ENCODE measurements at regions not wholly inside any gene's neighbourhood (a gene's known extent, or its start where the extent isn't known, plus 50 kb on each side); places are given as distances from the start of the nearest gene placed in this dataset.

DNA sequence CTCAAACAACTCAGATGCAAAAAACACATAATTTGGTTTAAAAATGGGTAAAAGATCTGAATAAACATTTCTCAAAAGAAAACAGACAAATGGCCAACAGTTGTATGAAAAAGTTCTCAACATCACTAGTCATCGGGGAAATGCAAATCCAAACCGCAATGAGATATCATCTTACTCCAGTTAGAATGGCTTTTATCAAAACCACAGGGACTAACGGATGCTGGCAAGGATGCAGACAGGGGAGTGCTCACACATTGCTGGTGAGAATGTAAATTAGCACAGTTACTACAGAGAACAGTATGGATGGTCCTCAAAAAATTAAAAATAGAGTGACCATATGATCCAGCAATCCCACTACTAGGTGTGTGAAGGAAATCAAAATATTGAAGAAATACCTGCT is 589.1 kb upstream of the ADAMTS16 start:
- FAIRE-seq (no peak), ATAC-seq (no peak), DNase-seq (ENCODE audit: low read depth in 1 of 2, low spot score in 1 of 2) (no peak)
- Histone ChIP-seq H3K27ac (no peak overlapping the region), H3K4me3 (no peak overlapping the region), H3K4me1 (no peaks in the 10 kb centered on the region), H3K4me2 (no peak overlapping the region), H3K9me3 (no peaks in the 10 kb centered on the region)
- TF ChIP-seq, protein P1, sequence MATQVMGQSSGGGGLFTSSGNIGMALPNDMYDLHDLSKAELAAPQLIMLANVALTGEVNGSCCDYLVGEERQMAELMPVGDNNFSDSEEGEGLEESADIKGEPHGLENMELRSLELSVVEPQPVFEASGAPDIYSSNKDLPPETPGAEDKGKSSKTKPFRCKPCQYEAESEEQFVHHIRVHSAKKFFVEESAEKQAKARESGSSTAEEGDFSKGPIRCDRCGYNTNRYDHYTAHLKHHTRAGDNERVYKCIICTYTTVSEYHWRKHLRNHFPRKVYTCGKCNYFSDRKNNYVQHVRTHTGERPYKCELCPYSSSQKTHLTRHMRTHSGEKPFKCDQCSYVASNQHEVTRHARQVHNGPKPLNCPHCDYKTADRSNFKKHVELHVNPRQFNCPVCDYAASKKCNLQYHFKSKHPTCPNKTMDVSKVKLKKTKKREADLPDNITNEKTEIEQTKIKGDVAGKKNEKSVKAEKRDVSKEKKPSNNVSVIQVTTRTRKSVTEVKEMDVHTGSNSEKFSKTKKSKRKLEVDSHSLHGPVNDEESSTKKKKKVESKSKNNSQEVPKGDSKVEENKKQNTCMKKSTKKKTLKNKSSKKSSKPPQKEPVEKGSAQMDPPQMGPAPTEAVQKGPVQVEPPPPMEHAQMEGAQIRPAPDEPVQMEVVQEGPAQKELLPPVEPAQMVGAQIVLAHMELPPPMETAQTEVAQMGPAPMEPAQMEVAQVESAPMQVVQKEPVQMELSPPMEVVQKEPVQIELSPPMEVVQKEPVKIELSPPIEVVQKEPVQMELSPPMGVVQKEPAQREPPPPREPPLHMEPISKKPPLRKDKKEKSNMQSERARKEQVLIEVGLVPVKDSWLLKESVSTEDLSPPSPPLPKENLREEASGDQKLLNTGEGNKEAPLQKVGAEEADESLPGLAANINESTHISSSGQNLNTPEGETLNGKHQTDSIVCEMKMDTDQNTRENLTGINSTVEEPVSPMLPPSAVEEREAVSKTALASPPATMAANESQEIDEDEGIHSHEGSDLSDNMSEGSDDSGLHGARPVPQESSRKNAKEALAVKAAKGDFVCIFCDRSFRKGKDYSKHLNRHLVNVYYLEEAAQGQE (IDR thresholded peaks at IDR 0.05) = no peak
- TF ChIP-seq ZC3H11A (IDR thresholded peaks at IDR 0.05) (no peak), HDAC2 (IDR thresholded peaks at IDR 0.05) (no peak), TFCP2L1 (CRISPR knock-in tag; IDR thresholded peaks at IDR 0.05) (no peak), CHD2 (IDR thresholded peaks at IDR 0.05; ENCODE audit: low read length, partially characterized antibody) (no peak), RNF2 (IDR thresholded peaks at IDR 0.05; ENCODE audit: borderline replicate concordance, low read depth) (no peak), RFX5 (IDR thresholded peaks at IDR 0.05) (no peak), HEYL (CRISPR knock-in tag; IDR thresholded peaks at IDR 0.05) (no peak), FOSB (CRISPR knock-in tag; IDR thresholded peaks at IDR 0.05) (no peak), JUN (IDR thresholded peaks at IDR 0.05) (no peak)
- ChIA-PET POLR2A (no interaction called here), CTCF (no interaction called here)
- WGBS (ENCODE audit: missing lambda C conversion rate) = 53% methylated on average over 3 of the region's 3 CpGs

DNA sequence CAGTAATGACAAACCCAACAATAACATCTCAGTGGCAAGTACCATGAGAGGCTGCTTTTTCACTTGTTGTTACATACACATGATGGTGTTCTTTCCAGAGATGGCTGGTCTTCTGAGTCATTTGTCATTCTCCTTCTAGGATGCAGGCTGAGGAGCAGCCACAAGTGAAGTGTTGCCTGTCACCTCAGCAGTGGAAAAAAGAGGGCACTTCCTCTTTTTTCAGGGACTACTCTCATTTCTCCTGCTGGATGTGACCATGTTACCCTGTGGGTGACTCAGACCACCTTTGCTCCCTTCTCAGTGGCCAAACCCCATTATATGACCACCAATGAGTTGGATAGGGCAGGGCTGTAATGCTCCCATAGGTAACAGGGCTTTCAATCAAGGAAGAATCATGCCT is 587.0 kb upstream of the ADAMTS16 start:
- Histone ChIP-seq H3K27ac (no peak overlapping the region), H3K9me3 (no peaks in the 10 kb centered on the region), H3K4me3 (no peak overlapping the region), H3K4me2 (no peak overlapping the region), H3K4me1 (no peaks in the 10 kb centered on the region)
- TF ChIP-seq, protein P2, sequence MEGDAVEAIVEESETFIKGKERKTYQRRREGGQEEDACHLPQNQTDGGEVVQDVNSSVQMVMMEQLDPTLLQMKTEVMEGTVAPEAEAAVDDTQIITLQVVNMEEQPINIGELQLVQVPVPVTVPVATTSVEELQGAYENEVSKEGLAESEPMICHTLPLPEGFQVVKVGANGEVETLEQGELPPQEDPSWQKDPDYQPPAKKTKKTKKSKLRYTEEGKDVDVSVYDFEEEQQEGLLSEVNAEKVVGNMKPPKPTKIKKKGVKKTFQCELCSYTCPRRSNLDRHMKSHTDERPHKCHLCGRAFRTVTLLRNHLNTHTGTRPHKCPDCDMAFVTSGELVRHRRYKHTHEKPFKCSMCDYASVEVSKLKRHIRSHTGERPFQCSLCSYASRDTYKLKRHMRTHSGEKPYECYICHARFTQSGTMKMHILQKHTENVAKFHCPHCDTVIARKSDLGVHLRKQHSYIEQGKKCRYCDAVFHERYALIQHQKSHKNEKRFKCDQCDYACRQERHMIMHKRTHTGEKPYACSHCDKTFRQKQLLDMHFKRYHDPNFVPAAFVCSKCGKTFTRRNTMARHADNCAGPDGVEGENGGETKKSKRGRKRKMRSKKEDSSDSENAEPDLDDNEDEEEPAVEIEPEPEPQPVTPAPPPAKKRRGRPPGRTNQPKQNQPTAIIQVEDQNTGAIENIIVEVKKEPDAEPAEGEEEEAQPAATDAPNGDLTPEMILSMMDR (IDR thresholded peaks at IDR 0.05) = no peak
- no peak for TF ChIP-seq RARB (CRISPR knock-in tag; IDR thresholded peaks at IDR 0.05)
- no peak for TF ChIP-seq ZFP36 (IDR thresholded peaks at IDR 0.05; ENCODE audit: borderline replicate concordance, partially characterized antibody)
- TF ChIP-seq, protein P3, sequence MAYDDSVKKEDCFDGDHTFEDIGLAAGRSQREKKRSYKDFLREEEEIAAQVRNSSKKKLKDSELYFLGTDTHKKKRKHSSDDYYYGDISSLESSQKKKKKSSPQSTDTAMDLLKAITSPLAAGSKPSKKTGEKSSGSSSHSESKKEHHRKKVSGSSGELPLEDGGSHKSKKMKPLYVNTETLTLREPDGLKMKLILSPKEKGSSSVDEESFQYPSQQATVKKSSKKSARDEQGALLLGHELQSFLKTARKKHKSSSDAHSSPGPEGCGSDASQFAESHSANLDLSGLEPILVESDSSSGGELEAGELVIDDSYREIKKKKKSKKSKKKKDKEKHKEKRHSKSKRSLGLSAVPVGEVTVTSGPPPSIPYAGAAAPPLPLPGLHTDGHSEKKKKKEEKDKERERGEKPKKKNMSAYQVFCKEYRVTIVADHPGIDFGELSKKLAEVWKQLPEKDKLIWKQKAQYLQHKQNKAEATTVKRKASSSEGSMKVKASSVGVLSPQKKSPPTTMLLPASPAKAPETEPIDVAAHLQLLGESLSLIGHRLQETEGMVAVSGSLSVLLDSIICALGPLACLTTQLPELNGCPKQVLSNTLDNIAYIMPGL (CRISPR knock-in tag; IDR thresholded peaks at IDR 0.05; ENCODE audit: borderline replicate concordance) = no peak
- TF ChIP-seq KDM1A (IDR thresholded peaks at IDR 0.05; ENCODE audit: low read depth) = no peak
- no peak for TF ChIP-seq RFX5 (IDR thresholded peaks at IDR 0.05)
- TF ChIP-seq CBX2 (IDR thresholded peaks at IDR 0.05; ENCODE audit: borderline replicate concordance, low read depth) = no peak
- TF ChIP-seq GATA3 (IDR thresholded peaks at IDR 0.05; ENCODE audit: borderline replicate concordance) = no peak
- FAIRE-seq (no peak), DNase-seq (ENCODE audit: low read depth in 1 of 2, low spot score in 1 of 2) (no peak), ATAC-seq (no peak)
- POLR2A ChIA-PET = no interaction called here
- CTCF ChIA-PET = no interaction called here

DNA sequence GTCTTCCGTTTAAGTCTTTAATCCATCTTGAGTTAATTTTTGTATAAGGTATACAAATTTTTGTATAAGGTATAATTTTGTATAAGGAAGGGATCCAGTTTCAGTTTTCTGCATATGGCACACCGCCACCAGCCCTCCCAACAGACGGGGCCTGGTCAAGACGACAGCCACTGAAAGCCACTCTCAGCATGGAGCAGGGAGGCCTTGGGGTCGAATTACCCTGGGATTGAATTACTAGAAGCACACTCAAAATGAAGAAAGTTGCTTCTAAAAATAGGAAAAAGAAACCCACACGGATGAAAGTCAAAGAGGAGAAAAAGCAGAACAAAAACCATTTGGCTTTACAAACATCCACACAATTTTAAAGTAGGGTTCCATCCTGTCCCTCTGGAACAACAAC is 586.2 kb upstream of the ADAMTS16 start:
- no peak overlapping the region for H3K4me3 ChIP-seq
- DNase-seq (ENCODE audit: low read depth in 1 of 2, low spot score in 1 of 2) (no peak), FAIRE-seq (no peak), ATAC-seq (no peak)
- no peak for TF ChIP-seq NPAS2 (CRISPR knock-in tag; IDR thresholded peaks at IDR 0.05; ENCODE audit: borderline replicate concordance)
- TF ChIP-seq RARB (CRISPR knock-in tag; IDR thresholded peaks at IDR 0.05) = no peak
- no peak for TF ChIP-seq NR3C1 (IDR thresholded peaks at IDR 0.05)
- no peak for TF ChIP-seq HDAC2 (IDR thresholded peaks at IDR 0.05)
- no peak for TF ChIP-seq MAZ (IDR thresholded peaks at IDR 0.05; ENCODE audit: borderline replicate concordance, low read depth, low read length)
- no peak for TF ChIP-seq EHMT2 (IDR thresholded peaks at IDR 0.05; ENCODE audit: low read depth)
- TF ChIP-seq SMC3 (IDR thresholded peaks at IDR 0.05) = no peak
- TF ChIP-seq FOSB (CRISPR knock-in tag; IDR thresholded peaks at IDR 0.05) = no peak
- H3K27ac ChIP-seq = no peak overlapping the region
- POLR2A ChIA-PET = no interaction called here
- CTCF ChIA-PET = no interaction called here
- under 1% methylated on average over 6 of the region's 6 CpGs for WGBS (ENCODE audit: missing lambda C conversion rate)
- H3K4me1 ChIP-seq = no peaks in the 10 kb centered on the region
- H3K9me3 ChIP-seq = no peaks in the 10 kb centered on the region
- H3K4me2 ChIP-seq = no peak overlapping the region
